ENCODE measurements at regions not wholly inside any gene's neighbourhood (a gene's known extent, or its start where the extent isn't known, plus 50 kb on each side); places are given as distances from the start of the nearest gene placed in this dataset.

GRCh38 chr16:86387468-86388440 lies 122.6 kb upstream of the FOXF1 start:
- no peak overlapping the region for H3K9ac ChIP-seq (ENCODE audit: extremely low read depth, low read length, poor library complexity, severe bottlenecking)

DNA sequence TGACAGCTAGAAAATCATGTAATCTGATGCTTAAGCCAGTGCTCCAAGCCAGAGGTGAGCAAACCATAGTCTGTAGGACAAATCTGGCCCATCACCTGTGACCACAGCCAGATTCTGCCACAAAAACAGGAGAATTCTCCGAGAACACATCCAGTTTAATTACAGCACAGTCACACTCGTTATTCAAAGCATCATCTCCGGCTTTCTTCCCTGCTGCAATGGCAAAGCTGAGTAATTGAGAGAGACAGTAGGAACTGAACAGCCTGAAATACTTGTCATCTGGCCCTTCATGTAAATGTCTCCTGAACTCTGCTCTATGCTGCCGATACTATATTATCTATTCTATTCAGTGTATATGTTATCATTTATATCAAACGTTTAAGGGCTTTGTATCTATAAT lies 121.4 kb upstream of the FOXF1 start:
- Histone ChIP-seq H3K27ac (ENCODE audit: low read depth, low read length) (no peak overlapping the region), H3K36me3 (ENCODE audit: control insufficient read depth, insufficient read depth, low read length) (no peaks in the 10 kb centered on the region), H3K9ac (ENCODE audit: extremely low read depth, low read length, poor library complexity, severe bottlenecking) (no peak overlapping the region), H3K27me3 (ENCODE audit: control insufficient read depth, insufficient read depth, low read length, poor library complexity, severe bottlenecking) (no peaks in the 10 kb centered on the region), H3K4me1 (ENCODE audit: control insufficient read depth, insufficient read depth, low read length) (no peaks in the 10 kb centered on the region), H3K9me3 (ENCODE audit: control insufficient read depth, low read length) (no peaks in the 10 kb centered on the region), H3K4me3 (ENCODE audit: low read length) (no peak overlapping the region)
- Mint-ChIP-seq H3K4me3 (no peak overlapping the region), H3K27me3 (ENCODE audit: insufficient read depth) (peaks cover 2% of the 10 kb centered on the region), H3K9me3 (no peaks in the 10 kb centered on the region), H3K36me3 (ENCODE audit: low read depth) (no peaks in the 10 kb centered on the region), H3K4me1 (no peaks in the 10 kb centered on the region), H3K27ac (no peak overlapping the region)
- no peak for DNase-seq
- 90 to 92% methylated on average over 2 to 4 of the region's 5 CpGs for WGBS, 2 experiments (ENCODE audit: insufficient coverage in 1 of 2, insufficient read length in 1 of 2)
- TF ChIP-seq CTCF (conservative IDR thresholded peaks at IDR 0.05): no peak

More at GRCh38 chr16:86387468-86388440, 122.6 kb upstream of the FOXF1 start:
- no peak for DNase-seq
- Histone ChIP-seq H3K36me3 (ENCODE audit: control insufficient read depth, insufficient read depth, low read length) (no peaks in the 10 kb centered on the region), H3K9me3 (ENCODE audit: control insufficient read depth, low read length) (no peaks in the 10 kb centered on the region), H3K27me3 (ENCODE audit: control insufficient read depth, insufficient read depth, low read length, poor library complexity, severe bottlenecking) (no peaks in the 10 kb centered on the region), H3K4me1 (ENCODE audit: control insufficient read depth, insufficient read depth, low read length) (no peaks in the 10 kb centered on the region), H3K27ac (ENCODE audit: low read depth, low read length) (no peak overlapping the region), H3K4me3 (ENCODE audit: low read length) (no peak overlapping the region)
- H3K4me1 Mint-ChIP-seq: no peaks in the 10 kb centered on the region
- no peak overlapping the region for H3K4me3 Mint-ChIP-seq
- no peak for TF ChIP-seq CTCF (conservative IDR thresholded peaks at IDR 0.05)
- WGBS, 2 experiments (ENCODE audit: insufficient coverage in 1 of 2, insufficient read length in 1 of 2): 86 to 88% methylated on average over 21 to 24 of the region's 24 CpGs
- no peaks in the 10 kb centered on the region for H3K9me3 Mint-ChIP-seq
- no peaks in the 10 kb centered on the region for H3K36me3 Mint-ChIP-seq (ENCODE audit: low read depth)
- no peak overlapping the region for H3K27ac Mint-ChIP-seq
- peaks cover 2% of the 10 kb centered on the region for H3K27me3 Mint-ChIP-seq (ENCODE audit: insufficient read depth)

GRCh38 chr16:86389566-86390328 lies 120.6 kb upstream of the FOXF1 start:
- Mint-ChIP-seq H3K36me3 (ENCODE audit: low read depth) (no peaks in the 10 kb centered on the region), H3K9me3 (no peaks in the 10 kb centered on the region), H3K4me3 (no peak overlapping the region), H3K27me3 (ENCODE audit: insufficient read depth) (peaks cover 2% of the 10 kb centered on the region), H3K27ac (no peak overlapping the region), H3K4me1 (no peaks in the 10 kb centered on the region)
- H3K36me3 ChIP-seq (ENCODE audit: control insufficient read depth, insufficient read depth, low read length): no peaks in the 10 kb centered on the region
- H3K27me3 ChIP-seq (ENCODE audit: control insufficient read depth, insufficient read depth, low read length, poor library complexity, severe bottlenecking): no peaks in the 10 kb centered on the region
- H3K9me3 ChIP-seq (ENCODE audit: control insufficient read depth, low read length): no peaks in the 10 kb centered on the region
- TF ChIP-seq CTCF (conservative IDR thresholded peaks at IDR 0.05): no peak
- no peaks in the 10 kb centered on the region for H3K4me1 ChIP-seq (ENCODE audit: control insufficient read depth, insufficient read depth, low read length)
- H3K27ac ChIP-seq (ENCODE audit: low read depth, low read length): no peak overlapping the region
- DNase-seq: no peak
- WGBS, 2 experiments (ENCODE audit: insufficient coverage in 1 of 2, insufficient read length in 1 of 2): 89 to 94% methylated on average over 11 to 17 of the region's 17 CpGs
- H3K4me3 ChIP-seq (ENCODE audit: low read length): no peak overlapping the region
- H3K9ac ChIP-seq (ENCODE audit: extremely low read depth, low read length, poor library complexity, severe bottlenecking): no peak overlapping the region

All from endodermal cell (in vitro differentiated cells).